Skeletal muscle satellite cell (primary cell): ENCODE measurements at regions not wholly inside any gene's neighbourhood (a gene's known extent, or its start where the extent isn't known, plus 50 kb on each side); places are given as distances from the start of the nearest gene placed in this dataset.
"Not testable (repeated sequence)": the region's sequence is repeated elsewhere in the genome, so short reads cannot be mapped to it uniquely, and the experiment has no call there.

Experiments
- H3K27me3 ChIP-seq: 2 replicates; pipeline ENCODE4 v1.7.0; 2013; ENCODE audit warnings: low read length; ENCODE audit not compliant: control insufficient read depth, insufficient read depth
- H3K36me3 ChIP-seq: 2 replicates; pipeline ENCODE4 v1.7.0; 2013; ENCODE audit warnings: mild to moderate bottlenecking, control low read depth, low read length; ENCODE audit not compliant: insufficient read depth
- H3K4me1 ChIP-seq: 2 replicates; pipeline ENCODE4 v1.7.0; 2013; ENCODE audit warnings: low read length; ENCODE audit not compliant: control insufficient read depth, insufficient read depth
- H3K4me2 ChIP-seq: 2 replicates; pipeline ENCODE4 v1.7.0; 2013; ENCODE audit warnings: mild to moderate bottlenecking, low read length
- H3K4me3 ChIP-seq: 2 replicates; pipeline ENCODE4 v1.7.0; 2013; ENCODE audit warnings: low read length
- H3K9ac ChIP-seq: 2 replicates; pipeline ENCODE4 v1.7.0; 2013; ENCODE audit warnings: mild to moderate bottlenecking, low read depth, low read length, moderate library complexity
- H3K9me3 ChIP-seq: replicated peaks from 2 replicates; pipeline ENCODE4 v1.7.0; 2013; ENCODE audit warnings: mild to moderate bottlenecking, control low read depth, low read length

- no peak overlapping the region for H3K4me3 ChIP-seq
Observed at GRCh38 chr1:29408831-29409605, 172.7 kb downstream of the PTPRU start.

GRCh38 chr1:29406814-29407213 is 170.5 kb downstream of the PTPRU start:
- no peaks in the 10 kb centered on the region for H3K4me1 ChIP-seq
- H3K4me2 ChIP-seq = no peak overlapping the region
- H3K27me3 ChIP-seq = no peaks in the 10 kb centered on the region
- H3K9me3 ChIP-seq = no peaks in the 10 kb centered on the region
- H3K36me3 ChIP-seq = no peaks in the 10 kb centered on the region
- no peak overlapping the region for H3K4me3 ChIP-seq
- H3K9ac ChIP-seq = no peak overlapping the region

More at GRCh38 chr1:29408831-29409605, 172.7 kb downstream of the PTPRU start:
- H3K4me1 ChIP-seq = no peaks in the 10 kb centered on the region
- no peaks in the 10 kb centered on the region for H3K9me3 ChIP-seq
- H3K9ac ChIP-seq = no peak overlapping the region
- no peak overlapping the region for H3K4me2 ChIP-seq
- no peaks in the 10 kb centered on the region for H3K36me3 ChIP-seq
- no peaks in the 10 kb centered on the region for H3K27me3 ChIP-seq

- H3K36me3 ChIP-seq, H3K9me3 ChIP-seq, H3K9ac ChIP-seq, H3K4me2 ChIP-seq, H3K27me3 ChIP-seq, H3K4me1 ChIP-seq, H3K4me3 ChIP-seq: not testable (repeated sequence)
Observed at GRCh38 chr1:29400203-29400602, 163.9 kb downstream of the PTPRU start.

GRCh38 chr1:29399465-29399864 is 163.1 kb downstream of the PTPRU start:
- Histone ChIP-seq H3K36me3 (no peaks in the 10 kb centered on the region), H3K9ac (no peak overlapping the region), H3K4me1 (peaks cover 7% of the 10 kb centered on the region), H3K4me3 (no peak overlapping the region), H3K4me2 (no peak overlapping the region), H3K27me3 (no peaks in the 10 kb centered on the region), H3K9me3 (no peaks in the 10 kb centered on the region)

- Histone ChIP-seq H3K4me3 (no peak overlapping the region), H3K9me3 (no peaks in the 10 kb centered on the region), H3K27me3 (no peaks in the 10 kb centered on the region), H3K4me2 (no peak overlapping the region), H3K36me3 (no peaks in the 10 kb centered on the region), H3K9ac (no peak overlapping the region), H3K4me1 (peaks cover 7% of the 10 kb centered on the region)
Observed at GRCh38 chr1:29398431-29398830, 162.1 kb downstream of the PTPRU start.

- no peaks in the 10 kb centered on the region for H3K36me3 ChIP-seq
- peaks cover 7% of the 10 kb centered on the region for H3K4me1 ChIP-seq
- no peak overlapping the region for H3K4me2 ChIP-seq
- no peaks in the 10 kb centered on the region for H3K9me3 ChIP-seq
- no peak overlapping the region for H3K9ac ChIP-seq
- no peak overlapping the region for H3K4me3 ChIP-seq
- no peaks in the 10 kb centered on the region for H3K27me3 ChIP-seq
Observed at GRCh38 chr1:29397981-29398380, 161.7 kb downstream of the PTPRU start.

GRCh38 chr1:29397256-29397590 is 160.9 kb downstream of the PTPRU start:
- Histone ChIP-seq H3K4me2 (no peak overlapping the region), H3K9me3 (no peaks in the 10 kb centered on the region), H3K4me1 (peaks cover 7% of the 10 kb centered on the region), H3K9ac (no peak overlapping the region), H3K4me3 (no peak overlapping the region), H3K36me3 (no peaks in the 10 kb centered on the region), H3K27me3 (no peaks in the 10 kb centered on the region)

- H3K9me3 ChIP-seq = no peaks in the 10 kb centered on the region
- peaks cover 7% of the 10 kb centered on the region for H3K4me1 ChIP-seq
- H3K27me3 ChIP-seq = no peaks in the 10 kb centered on the region
- no peak overlapping the region for H3K9ac ChIP-seq
- H3K4me3 ChIP-seq = no peak overlapping the region
- H3K36me3 ChIP-seq = no peaks in the 10 kb centered on the region
- no peak overlapping the region for H3K4me2 ChIP-seq
Observed at GRCh38 chr1:29396438-29397255, 160.3 kb downstream of the PTPRU start.

GRCh38 chr1:29395736-29396437 is 159.6 kb downstream of the PTPRU start:
- H3K27me3 ChIP-seq = no peaks in the 10 kb centered on the region
- H3K4me3 ChIP-seq = no peak overlapping the region
- H3K4me1 ChIP-seq = peaks cover 7% of the 10 kb centered on the region
- H3K4me2 ChIP-seq = no peak overlapping the region
- no peaks in the 10 kb centered on the region for H3K36me3 ChIP-seq
- no peaks in the 10 kb centered on the region for H3K9me3 ChIP-seq
- H3K9ac ChIP-seq = no peak overlapping the region

GRCh38 chr1:29394521-29395225 is 158.4 kb downstream of the PTPRU start:
- no peaks in the 10 kb centered on the region for H3K9me3 ChIP-seq
- H3K4me3 ChIP-seq = no peak overlapping the region
- H3K4me1 ChIP-seq = peaks cover 7% of the 10 kb centered on the region
- no peaks in the 10 kb centered on the region for H3K27me3 ChIP-seq
- H3K9ac ChIP-seq = no peak overlapping the region
- H3K36me3 ChIP-seq = no peaks in the 10 kb centered on the region
- H3K4me2 ChIP-seq = no peak overlapping the region

- no peaks in the 10 kb centered on the region for H3K36me3 ChIP-seq
Observed at GRCh38 chr1:29393451-29393826, 157.1 kb downstream of the PTPRU start.

More at GRCh38 chr1:29393451-29393826, 157.1 kb downstream of the PTPRU start:
- Histone ChIP-seq H3K27me3 (no peaks in the 10 kb centered on the region), H3K9me3 (no peaks in the 10 kb centered on the region), H3K4me1 (peaks cover 4% of the 10 kb centered on the region), H3K4me3 (no peak overlapping the region), H3K4me2 (no peak overlapping the region), H3K9ac (no peak overlapping the region)
